ENCODE measurements at regions not wholly inside any gene's neighbourhood (a gene's known extent, or its start where the extent isn't known, plus 50 kb on each side); places are given as distances from the start of the nearest gene placed in this dataset.

DNA sequence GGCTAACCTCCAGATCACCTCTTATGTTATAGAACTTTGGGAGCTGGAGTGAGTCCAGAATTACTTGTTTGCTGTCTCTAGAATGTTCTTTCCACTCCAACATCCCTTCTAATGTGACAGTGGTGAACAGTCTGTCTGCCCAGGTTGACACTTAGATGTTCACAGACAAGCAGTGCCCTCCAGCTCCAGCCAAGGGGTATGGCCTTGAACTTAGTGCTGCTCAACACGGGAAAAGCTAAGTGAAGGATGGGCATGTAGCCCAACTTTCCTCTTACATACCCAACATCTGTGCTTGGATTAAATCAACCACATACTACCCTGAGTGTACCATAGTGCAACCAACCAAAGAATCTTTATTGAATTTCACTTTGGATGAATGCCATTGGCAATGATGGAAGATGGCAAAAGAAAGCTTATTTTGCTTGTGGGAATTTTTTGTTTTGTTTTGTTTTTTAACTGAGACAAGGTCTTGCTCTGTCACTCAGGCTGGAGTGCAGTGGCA, 201.2 kb downstream of the NXNL2 start:
- TF ChIP-seq POLR2A (IDR thresholded peaks at IDR 0.05): no peak
- TF ChIP-seq POLR2AphosphoS5 (IDR thresholded peaks at IDR 0.05): no peak

Measured in spleen (tissue), 3 donors.